NCI-H1105 (cell line): ENCODE measurements at regions not wholly inside any gene's neighbourhood (a gene's known extent, or its start where the extent isn't known, plus 50 kb on each side); places are given as distances from the start of the nearest gene placed in this dataset.
"Not testable (repeated sequence)": the region's sequence is repeated elsewhere in the genome, so short reads cannot be mapped to it uniquely, and the experiment has no call there.

Experiments used
- DNase-seq: peaks from one replicate; lab custom pipeline; 2025; lab: John Stamatoyannopoulos, UW

DNA sequence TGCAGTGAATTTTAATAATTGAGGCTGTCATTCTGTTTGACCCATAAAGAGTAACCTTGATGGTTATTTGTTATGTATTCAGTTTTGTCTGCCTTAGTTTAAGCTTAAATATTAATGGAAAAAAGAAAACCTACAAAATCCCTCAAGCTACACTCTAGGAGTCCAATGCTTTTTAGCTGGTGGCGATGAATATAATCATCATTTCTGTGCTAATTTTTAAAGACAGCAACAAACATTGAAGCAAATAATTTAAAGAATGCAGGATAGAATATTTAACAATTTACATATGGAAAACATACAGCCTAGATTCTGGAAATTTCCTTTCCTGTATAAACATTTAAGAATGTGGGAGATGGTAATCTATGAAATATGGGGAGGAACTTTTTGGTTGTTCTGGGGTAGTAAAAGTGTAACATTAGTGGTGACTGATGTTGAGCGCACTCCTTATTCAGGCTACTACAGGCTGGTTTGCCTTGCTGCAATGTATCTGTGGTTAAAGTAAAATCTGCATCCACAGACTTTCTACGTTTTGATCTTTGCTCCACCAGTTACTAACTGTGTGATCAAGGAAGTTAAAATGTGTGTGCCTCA, 287.9 kb upstream of the DEFB112 start:
- no peak for DNase-seq

DNA sequence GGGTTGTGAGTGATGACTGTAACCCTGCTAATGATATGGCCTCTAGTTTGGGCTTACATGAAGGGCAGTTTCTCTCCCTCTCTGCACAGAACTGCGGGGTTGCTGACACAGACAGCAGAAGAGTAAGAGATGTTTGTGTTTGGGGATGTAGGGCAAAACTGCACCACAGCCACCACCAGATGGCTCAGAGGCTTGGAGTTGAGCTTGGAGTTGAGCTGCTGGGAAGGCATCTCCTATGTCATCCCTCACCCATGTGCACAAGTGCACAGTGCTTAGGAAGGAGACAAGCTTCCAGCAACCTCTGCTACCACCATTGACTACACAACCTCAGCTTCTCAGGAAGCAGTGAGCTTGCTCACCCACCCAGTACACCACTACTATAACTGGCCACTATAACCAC, 303.9 kb upstream of the DEFB112 start:
- no peak for DNase-seq

DNA sequence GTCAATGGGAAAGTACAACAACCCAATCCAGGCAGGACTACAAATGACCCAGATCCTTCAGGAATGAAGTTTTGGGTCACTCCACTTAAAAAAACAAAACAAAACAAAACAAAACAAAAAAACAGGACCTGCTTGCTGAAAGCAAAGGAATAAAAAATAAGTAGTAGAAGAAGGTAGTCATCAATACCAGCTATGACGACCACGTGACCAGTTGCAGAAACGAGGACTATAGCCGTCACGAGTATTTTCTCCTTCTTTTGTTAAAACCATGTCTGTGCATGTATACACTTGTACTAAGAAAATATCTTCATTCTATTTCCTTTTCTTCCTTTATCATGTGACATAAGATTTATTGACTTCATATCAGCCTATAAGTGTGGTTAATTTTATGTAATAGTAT, 308.4 kb upstream of the DEFB112 start:
- no peak for DNase-seq

GRCh38 chr6:50361641-50362331, 312.1 kb upstream of the DEFB112 start:
- no peak for DNase-seq

DNA sequence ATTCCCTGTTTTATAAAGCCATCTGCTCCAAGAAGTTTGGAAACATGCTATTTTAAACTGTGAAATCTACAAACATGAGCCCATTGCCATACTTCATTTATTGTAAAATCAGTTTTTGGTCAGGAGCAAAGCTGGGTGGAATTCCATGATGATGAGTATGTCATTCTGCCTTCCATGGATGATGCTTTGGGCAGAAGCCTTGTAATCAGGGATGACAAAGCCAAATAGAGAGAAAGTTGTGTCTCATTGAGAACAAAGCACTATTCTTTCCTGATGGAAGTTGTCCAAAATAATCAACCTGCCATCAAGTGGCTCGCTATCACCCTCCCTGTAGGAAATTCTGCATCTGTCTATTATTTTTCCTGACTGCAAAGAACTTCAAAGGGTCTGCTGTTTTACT, 313.0 kb upstream of the DEFB112 start:
- DNase-seq = no peak

DNA sequence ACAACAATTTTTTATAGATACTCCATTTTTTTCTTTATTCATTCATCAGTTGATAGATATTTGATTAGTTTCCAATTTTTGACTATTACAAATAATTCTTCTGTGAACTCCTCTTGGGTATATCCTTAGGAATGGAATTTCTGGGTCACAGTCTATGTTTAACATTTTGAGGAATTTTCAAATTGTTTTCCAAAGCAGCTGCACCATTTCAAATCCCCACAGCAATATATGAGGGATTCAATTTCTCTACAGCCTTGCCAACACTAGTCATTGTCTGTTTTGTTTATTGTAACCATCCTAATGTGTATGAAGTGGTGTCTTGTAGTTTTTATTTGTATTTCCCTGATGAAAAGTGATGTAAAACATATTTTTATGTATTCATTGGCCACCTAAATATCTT, 320.3 kb upstream of the DEFB112 start:
- DNase-seq = no peak

GRCh38 chr6:50380406-50381098, 330.8 kb upstream of the DEFB112 start:
- DNase-seq = no peak

- no peak for DNase-seq
These were observed 331.3 kb upstream of the DEFB112 start for GRCh38 chr6:50381099-50381415.

GRCh38 chr6:50390416-50390815, 322.9 kb upstream of the TFAP2D start:
- DNase-seq = no peak

GRCh38 chr6:50394139-50394538, 319.2 kb upstream of the TFAP2D start:
- not testable (repeated sequence) for DNase-seq

GRCh38 chr6:50404643-50405042, 308.7 kb upstream of the TFAP2D start:
- DNase-seq = no peak

DNA sequence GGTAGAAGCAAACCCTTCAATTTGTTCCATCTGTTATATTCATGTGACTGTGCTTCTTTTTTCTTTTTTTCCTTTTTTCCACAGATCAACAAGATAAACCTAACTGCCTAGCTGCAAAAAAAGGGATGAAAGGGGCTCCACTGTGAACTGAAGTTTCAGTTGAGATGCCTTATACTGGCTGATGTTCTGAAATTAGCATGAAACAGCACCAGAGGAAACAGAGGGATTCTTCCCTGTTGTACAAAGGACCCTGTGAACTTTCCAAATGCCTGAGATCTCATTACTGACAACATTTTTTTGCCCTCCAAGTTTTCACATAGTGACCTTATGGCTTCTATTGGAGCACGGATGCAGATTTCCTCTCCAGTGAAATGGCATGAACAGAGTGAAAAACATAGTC, 302.7 kb upstream of the TFAP2D start:
- no peak for DNase-seq

GRCh38 chr6:50421041-50421440, 292.3 kb upstream of the TFAP2D start:
- not testable (repeated sequence) for DNase-seq

DNA sequence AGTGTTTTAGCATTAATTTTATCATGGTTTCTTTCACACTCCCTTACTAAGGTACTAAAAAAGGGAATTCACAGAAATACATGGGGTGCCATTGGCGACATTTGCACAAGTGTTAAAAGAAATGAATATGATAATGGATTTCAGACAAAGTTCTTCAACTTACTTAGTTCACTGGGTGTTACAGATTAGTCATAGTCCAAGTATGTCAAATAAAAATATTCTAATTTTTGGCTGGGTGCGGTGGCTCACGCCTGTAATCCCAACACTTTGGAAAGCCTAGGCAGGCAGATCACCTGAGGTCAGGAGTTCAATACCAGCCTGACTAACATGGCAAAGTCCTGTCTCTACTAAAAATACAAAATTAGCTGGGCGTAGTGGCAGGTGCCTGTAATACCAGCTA, 286.1 kb upstream of the TFAP2D start:
- DNase-seq = no peak

GRCh38 chr6:50437901-50438300, 275.4 kb upstream of the TFAP2D start:
- no peak for DNase-seq

- DNase-seq = no peak
These were observed 270.7 kb upstream of the TFAP2D start for GRCh38 chr6:50442531-50443040.

- DNase-seq = no peak
These were observed 270.2 kb upstream of the TFAP2D start for GRCh38 chr6:50443144-50443543.

DNA sequence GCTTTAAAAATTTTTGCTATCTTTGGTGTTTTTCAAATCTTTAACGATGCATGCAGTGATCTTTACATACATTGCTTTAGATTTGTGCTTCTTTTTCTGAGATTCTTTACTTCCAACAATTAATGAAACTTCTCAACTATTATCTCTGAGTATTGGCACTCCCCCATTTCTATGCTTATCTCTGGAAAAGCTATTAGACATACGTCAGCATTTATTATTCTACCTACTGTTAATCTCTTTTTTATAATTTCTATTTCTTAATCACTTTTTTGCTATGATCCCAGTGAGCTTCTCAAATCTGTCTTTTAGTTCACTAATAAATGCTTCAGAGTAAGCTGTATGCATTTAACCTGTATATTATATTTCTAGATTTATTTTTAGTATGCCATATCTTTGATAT, 264.2 kb upstream of the TFAP2D start:
- DNase-seq = no peak

GRCh38 chr6:50451826-50452400, 261.4 kb upstream of the TFAP2D start:
- no peak for DNase-seq

GRCh38 chr6:50455029-50455428, 258.3 kb upstream of the TFAP2D start:
- no peak for DNase-seq

DNA sequence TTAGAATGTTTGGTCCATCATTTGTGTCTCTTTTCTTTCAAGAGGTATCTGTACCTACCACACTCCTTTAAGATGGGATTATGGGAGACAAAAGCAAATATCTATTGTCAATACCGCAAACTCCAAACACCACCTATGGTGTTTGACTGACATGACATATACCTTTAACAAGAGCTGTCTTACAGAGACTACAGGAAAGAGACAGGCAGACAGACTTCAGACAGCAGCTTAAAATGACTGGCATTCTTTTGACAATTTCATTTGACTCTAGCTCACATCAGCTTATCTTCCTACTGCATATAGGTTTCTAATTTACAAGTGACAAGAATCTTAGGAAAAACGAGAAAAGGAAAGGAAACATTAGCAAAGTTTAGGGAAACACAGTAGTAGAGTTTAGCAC, 256.0 kb upstream of the TFAP2D start:
- DNase-seq = no peak

DNA sequence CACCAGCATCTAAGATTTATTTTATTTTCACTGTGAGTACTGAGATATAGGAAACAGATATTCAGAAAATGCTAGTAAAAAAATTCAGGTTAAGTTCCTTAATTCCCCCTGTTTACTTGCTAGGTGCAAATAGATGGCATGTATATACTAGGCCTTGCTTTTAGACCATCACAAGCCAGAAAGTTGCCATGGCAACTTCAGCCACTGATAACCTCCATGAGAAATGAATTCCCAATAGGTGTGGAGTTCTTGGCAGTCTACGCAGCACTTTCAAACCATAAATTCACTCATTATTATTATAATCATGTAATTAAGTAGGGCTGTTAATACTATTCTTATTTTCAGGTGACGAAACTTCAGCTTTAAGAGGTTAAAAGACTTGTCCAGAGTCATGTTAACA, 251.6 kb upstream of the TFAP2D start:
- no peak for DNase-seq

GRCh38 chr6:50463931-50464330, 249.4 kb upstream of the TFAP2D start:
- DNase-seq = no peak
